Left lung (tissue), 4 donors: ENCODE measurements at regions not wholly inside any gene's neighbourhood (a gene's known extent, or its start where the extent isn't known, plus 50 kb on each side); places are given as distances from the start of the nearest gene placed in this dataset.

Source experiments
- ATAC-seq: fragments of 200-7000 bp; cut with Tn5 transposase; one replicate; pipeline ENCODE4 v1.9.1; 2020; ENCODE audit warnings: moderate library complexity
- DNase-seq, 4 donors: peaks; one replicate each; pipeline ENCODE4 v3.0.0-alpha.2; 2013 to 2020
- H3K27ac ChIP-seq, 2 donors: fragments of 200-600 bp; sonication (generic) in 1 of 2; one replicate each; pipeline versions ENCODE4 v1.5.0 to v1.8.0; 2020 to 2021
- H3K27me3 ChIP-seq, 2 donors: fragments of 200-600 bp; sonication (generic) in 1 of 2; one replicate each; pipeline versions ENCODE4 v1.5.0 to v1.8.0; 2020 to 2021
- H3K36me3 ChIP-seq, 2 donors: fragments of 200-600 bp; sonication (generic) in 1 of 2; one replicate each; pipeline versions ENCODE4 v1.5.0 to v1.8.0; 2020 to 2021
- H3K4me1 ChIP-seq, 2 donors: fragments of 200-600 bp; one replicate each; pipeline ENCODE4 v1.8.0; 2021
- H3K4me3 ChIP-seq, 2 donors: fragments of 200-600 bp; sonication (generic) in 1 of 2; one replicate each; pipeline versions ENCODE4 v1.5.0 to v1.8.0; 2020 to 2021; ENCODE audit warnings: mild to moderate bottlenecking in 1 of 2
- H3K9me3 ChIP-seq, 2 donors: fragments of 200-600 bp; sonication (generic) in 1 of 2; one replicate each; pipeline versions ENCODE4 v1.5.0 to v1.8.0; 2020 to 2021
- intact Hi-C, 2 donors: fragments of 100-400 bp; cut with DNase I; formaldehyde crosslinking; loops; one replicate each; pipeline versions ENCODE4 v1.11.2 to v1.14.2; 2022
- TF ChIP-seq, protein P1 (sequence below), 2 donors: fragments of 200-600 bp; sonication (generic) in 1 of 2; IDR thresholded peaks; one replicate each; pipeline versions ENCODE4 v1.5.0 to v1.8.0; 2021; ENCODE audit warnings: antibody characterized with exemption in 2 of 2
- donor health status: DM: no; HTN: yes; CAD: no.
- donor health status: DM: no; HTN: no; CAD: no.

DNA sequence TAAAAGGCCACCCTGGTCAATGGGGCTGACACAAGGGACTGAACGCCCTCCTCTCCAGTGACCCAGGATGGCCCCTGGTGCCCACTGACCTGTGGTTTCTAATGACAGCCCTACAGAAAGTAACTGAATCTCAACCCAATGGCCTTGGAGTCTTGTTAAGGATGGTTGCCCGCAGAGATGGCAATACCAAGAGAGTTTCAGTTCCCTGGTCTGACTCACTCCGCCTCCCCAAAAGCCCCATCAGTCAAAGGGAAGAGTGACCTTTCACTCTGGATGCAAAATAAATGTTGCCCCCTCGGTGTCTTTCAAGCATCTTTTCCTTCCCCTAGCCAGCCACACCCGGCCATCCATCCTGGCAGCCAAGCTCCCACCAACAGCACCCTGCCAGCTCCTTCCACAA lies 57.7 kb upstream of the ISX start:
- no peak for DNase-seq
- no peaks in the 10 kb centered on the region for H3K9me3 ChIP-seq
- TF ChIP-seq, protein P1, sequence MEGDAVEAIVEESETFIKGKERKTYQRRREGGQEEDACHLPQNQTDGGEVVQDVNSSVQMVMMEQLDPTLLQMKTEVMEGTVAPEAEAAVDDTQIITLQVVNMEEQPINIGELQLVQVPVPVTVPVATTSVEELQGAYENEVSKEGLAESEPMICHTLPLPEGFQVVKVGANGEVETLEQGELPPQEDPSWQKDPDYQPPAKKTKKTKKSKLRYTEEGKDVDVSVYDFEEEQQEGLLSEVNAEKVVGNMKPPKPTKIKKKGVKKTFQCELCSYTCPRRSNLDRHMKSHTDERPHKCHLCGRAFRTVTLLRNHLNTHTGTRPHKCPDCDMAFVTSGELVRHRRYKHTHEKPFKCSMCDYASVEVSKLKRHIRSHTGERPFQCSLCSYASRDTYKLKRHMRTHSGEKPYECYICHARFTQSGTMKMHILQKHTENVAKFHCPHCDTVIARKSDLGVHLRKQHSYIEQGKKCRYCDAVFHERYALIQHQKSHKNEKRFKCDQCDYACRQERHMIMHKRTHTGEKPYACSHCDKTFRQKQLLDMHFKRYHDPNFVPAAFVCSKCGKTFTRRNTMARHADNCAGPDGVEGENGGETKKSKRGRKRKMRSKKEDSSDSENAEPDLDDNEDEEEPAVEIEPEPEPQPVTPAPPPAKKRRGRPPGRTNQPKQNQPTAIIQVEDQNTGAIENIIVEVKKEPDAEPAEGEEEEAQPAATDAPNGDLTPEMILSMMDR (IDR thresholded peaks at IDR 0.05) = no peak
- ATAC-seq = no peak
- H3K27me3 ChIP-seq = peaks cover 0 to 14% of the 10 kb centered on the region in 2 donors
- no peaks in the 10 kb centered on the region for H3K4me1 ChIP-seq
- intact Hi-C loops = no loop called here
- H3K4me3 ChIP-seq = no peak overlapping the region
- H3K27ac ChIP-seq = no peak overlapping the region
- no peaks in the 10 kb centered on the region for H3K36me3 ChIP-seq

DNA sequence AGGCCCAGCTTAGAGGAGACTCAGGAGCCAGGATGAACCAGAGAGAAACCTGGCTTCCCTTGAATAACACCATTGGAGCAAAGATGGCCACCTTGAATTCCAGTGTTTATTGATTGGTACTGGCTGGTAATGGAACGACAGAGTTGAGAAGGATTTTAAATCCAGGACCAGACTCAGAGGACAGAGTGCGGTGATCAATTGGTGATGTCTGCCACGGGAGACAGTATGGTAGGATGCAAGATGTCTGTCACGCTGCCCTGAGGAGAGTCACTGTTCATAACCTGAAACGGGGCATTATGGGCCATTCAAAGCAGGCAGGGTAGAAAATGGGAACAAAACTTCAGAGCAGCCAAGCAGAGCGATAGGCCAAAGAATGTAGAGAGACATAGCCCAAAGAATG lies 55.4 kb upstream of the ISX start:
- ATAC-seq = no peak
- Histone ChIP-seq H3K27ac (no peak overlapping the region), H3K27me3 (peaks cover 0 to 11% of the 10 kb centered on the region in 2 donors), H3K36me3 (no peaks in the 10 kb centered on the region), H3K4me1 (no peaks in the 10 kb centered on the region), H3K9me3 (no peaks in the 10 kb centered on the region), H3K4me3 (no peak overlapping the region)
- no peak for DNase-seq
- TF ChIP-seq, protein P1 (IDR thresholded peaks at IDR 0.05) = no peak
- intact Hi-C loops = no loop called here

DNA sequence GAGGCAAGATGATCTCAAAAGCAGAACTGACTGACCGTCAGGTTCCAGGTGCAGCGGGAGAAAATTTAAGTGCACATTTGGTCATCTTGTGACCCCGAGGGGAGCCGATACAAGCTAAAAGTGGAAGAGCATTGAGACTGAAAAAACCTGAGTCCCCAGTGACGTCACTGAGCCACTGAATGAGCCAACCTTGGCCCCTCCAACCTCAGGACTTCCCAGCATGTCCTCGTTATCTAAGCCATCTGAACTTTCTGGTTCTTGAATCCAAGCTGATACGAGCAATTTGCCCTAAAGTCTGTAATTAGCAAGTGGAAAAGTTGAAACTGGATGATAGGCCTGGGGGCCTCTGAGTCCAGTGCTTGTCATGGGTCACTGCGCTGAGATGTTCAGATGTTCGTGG lies 51.1 kb upstream of the ISX start:
- H3K27me3 ChIP-seq = peaks cover 0 to 10% of the 10 kb centered on the region in 2 donors
- TF ChIP-seq, protein P1 (IDR thresholded peaks at IDR 0.05) = no peak
- DNase-seq (no peak), ATAC-seq (no peak)
- H3K4me3 ChIP-seq = no peak overlapping the region
- H3K4me1 ChIP-seq = no peaks in the 10 kb centered on the region
- intact Hi-C loops = no loop called here
- H3K9me3 ChIP-seq = no peaks in the 10 kb centered on the region
- H3K36me3 ChIP-seq = no peaks in the 10 kb centered on the region
- H3K27ac ChIP-seq = no peak overlapping the region
